Uterus (tissue), 3 donors: ENCODE measurements at regions not wholly inside any gene's neighbourhood (a gene's known extent, or its start where the extent isn't known, plus 50 kb on each side); places are given as distances from the start of the nearest gene placed in this dataset.

Experiments used
- DNase-seq, 2 donors: peaks; one replicate each; pipeline ENCODE4 v3.0.0-alpha.2; 2019 to 2020
- H3K27ac ChIP-seq, 2 donors: fragments of 200-600 bp; sonication (generic); 1 replicate in 1 of 2; 2 replicates in 1 of 2; pipeline ENCODE4 v1.5.1; 2016 to 2018
- H3K27me3 ChIP-seq, 2 donors: fragments of 200-600 bp; sonication (generic); one replicate each; pipeline ENCODE4 v1.5.1; 2018 to 2019; ENCODE audit warnings: control low read depth in 1 of 2
- H3K36me3 ChIP-seq, 2 donors: fragments of 200-600 bp; sonication (generic); one replicate each; pipeline ENCODE4 v1.5.1; 2019; ENCODE audit warnings: control low read depth in 1 of 2
- H3K4me1 ChIP-seq, 2 donors: fragments of 200-600 bp; sonication (generic); one replicate each; pipeline ENCODE4 v1.5.1; 2018 to 2019; ENCODE audit warnings: control low read depth in 1 of 2
- H3K4me3 ChIP-seq, 2 donors: fragments of 200-600 bp; sonication (generic); 1 replicate in 1 of 2; 2 replicates in 1 of 2; pipeline ENCODE4 v1.5.1; 2018 to 2019; ENCODE audit warnings: mild to moderate bottlenecking in 1 of 2
- H3K9me3 ChIP-seq, 2 donors: fragments of 200-600 bp; sonication (generic); one replicate each; pipeline ENCODE4 v1.5.1; 2019; ENCODE audit warnings: control low read depth in 1 of 2
- CTCF ChIP-seq, 4 experiments: fragments of 200-600 bp in 2 of 4; fragments of 450-650 bp in 2 of 4; sonication (generic) in 2 of 4; IDR thresholded peaks; one replicate each; pipeline ENCODE4 v1.5.1; 2016 to 2019; ENCODE audit warnings: antibody characterized with exemption in 4 of 4, mild to moderate bottlenecking in 2 of 4, moderate library complexity in 1 of 4
- POLR2A ChIP-seq, 2 donors: fragments of 450-650 bp; IDR thresholded peaks; one replicate each; pipeline ENCODE4 v1.6.1; 2016; ENCODE audit warnings: antibody characterized with exemption in 2 of 2, mild to moderate bottlenecking in 1 of 2, moderate library complexity in 1 of 2
- intact Hi-C: fragments of 100-400 bp; cut with DNase I; formaldehyde crosslinking; loops from one replicate; pipeline ENCODE4 v1.15.1; 2023; ENCODE audit warnings: low total_unique reads
- donor health status: DM: yes; HTN: yes; CAD: no.

DNA sequence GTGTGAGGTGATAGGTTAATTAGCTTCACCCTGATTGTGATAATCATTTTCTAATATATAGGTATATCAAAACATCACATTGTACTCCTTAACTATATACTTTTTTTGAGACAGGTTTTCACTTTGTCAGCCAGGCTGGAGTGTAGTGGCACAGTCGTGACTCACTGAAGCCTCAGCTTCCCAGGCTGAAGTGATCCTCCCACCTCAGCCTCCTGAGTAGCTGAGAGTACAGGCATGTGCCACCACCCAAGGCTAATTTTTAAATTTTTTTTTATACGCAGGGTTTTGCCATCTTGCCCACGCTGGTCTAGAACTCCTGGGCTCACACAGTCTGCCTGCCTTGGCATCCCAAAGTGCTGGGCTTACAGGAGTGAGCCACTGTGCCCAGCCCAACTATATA is 455.3 kb upstream of the MAF start:
- intact Hi-C loops = no loop called here
- TF ChIP-seq CTCF (IDR thresholded peaks at IDR 0.05) = no peak
- TF ChIP-seq POLR2A (IDR thresholded peaks at IDR 0.05) = no peak
- Histone ChIP-seq H3K27ac (no peak overlapping the region), H3K27me3 (no peaks in the 10 kb centered on the region), H3K9me3 (no peaks in the 10 kb centered on the region), H3K36me3 (no peaks in the 10 kb centered on the region), H3K4me1 (no peaks in the 10 kb centered on the region), H3K4me3 (no peak overlapping the region)
- no peak for DNase-seq

- Histone ChIP-seq H3K36me3 (no peaks in the 10 kb centered on the region), H3K4me3 (no peak overlapping the region), H3K9me3 (no peaks in the 10 kb centered on the region), H3K4me1 (no peaks in the 10 kb centered on the region), H3K27me3 (no peaks in the 10 kb centered on the region), H3K27ac (no peak overlapping the region)
- TF ChIP-seq POLR2A (IDR thresholded peaks at IDR 0.05) (no peak), CTCF (IDR thresholded peaks at IDR 0.05) (no peak)
- intact Hi-C loops = no loop called here
- no peak for DNase-seq
Observed at GRCh38 chr16:80054647-80055046, 454.1 kb upstream of the MAF start.

- no peak overlapping the region for H3K27ac ChIP-seq
- TF ChIP-seq CTCF (IDR thresholded peaks at IDR 0.05) (no peak), POLR2A (IDR thresholded peaks at IDR 0.05) (no peak)
- intact Hi-C loops = no loop called here
Observed at GRCh38 chr16:80051040-80051439, 450.5 kb upstream of the MAF start.

GRCh38 chr16:80048250-80048649 is 447.7 kb upstream of the MAF start:
- H3K4me1 ChIP-seq = no peaks in the 10 kb centered on the region
- no peaks in the 10 kb centered on the region for H3K9me3 ChIP-seq
- DNase-seq = no peak
- TF ChIP-seq POLR2A (IDR thresholded peaks at IDR 0.05) (no peak), CTCF (IDR thresholded peaks at IDR 0.05) (no peak)
- no peaks in the 10 kb centered on the region for H3K36me3 ChIP-seq
- intact Hi-C loops = no loop called here
- no peaks in the 10 kb centered on the region for H3K27me3 ChIP-seq
- no peak overlapping the region for H3K4me3 ChIP-seq
- H3K27ac ChIP-seq = no peak overlapping the region

More at GRCh38 chr16:80051040-80051439, 450.5 kb upstream of the MAF start:
- Histone ChIP-seq H3K4me1 (no peaks in the 10 kb centered on the region), H3K36me3 (no peaks in the 10 kb centered on the region), H3K4me3 (no peak overlapping the region), H3K9me3 (no peaks in the 10 kb centered on the region), H3K27me3 (no peaks in the 10 kb centered on the region)
- DNase-seq = no peak

- no peak for DNase-seq
- Histone ChIP-seq H3K27me3 (no peaks in the 10 kb centered on the region), H3K36me3 (no peaks in the 10 kb centered on the region), H3K27ac (no peak overlapping the region), H3K4me1 (no peaks in the 10 kb centered on the region), H3K4me3 (no peak overlapping the region), H3K9me3 (no peaks in the 10 kb centered on the region)
- intact Hi-C loops = no loop called here
- TF ChIP-seq CTCF (IDR thresholded peaks at IDR 0.05) (no peak), POLR2A (IDR thresholded peaks at IDR 0.05) (no peak)
Observed at GRCh38 chr16:80047842-80048241, 447.3 kb upstream of the MAF start.
